Right lobe of liver (tissue), 4 donors: ENCODE measurements at regions not wholly inside any gene's neighbourhood (a gene's known extent, or its start where the extent isn't known, plus 50 kb on each side); places are given as distances from the start of the nearest gene placed in this dataset.
"Not testable (repeated sequence)": the region's sequence is repeated elsewhere in the genome, so short reads cannot be mapped to it uniquely, and the experiment has no call there.

ENCODE experiments used
- POLR2A ChIP-seq: fragments of 450-650 bp; IDR thresholded peaks from one replicate; pipeline ENCODE4 v1.6.1; 2017; ENCODE audit warnings: antibody characterized with exemption, mild to moderate bottlenecking
- TF ChIP-seq, protein P1 (sequence below), 4 donors: fragments of 200-600 bp in 3 of 4; fragments of 450-650 bp in 1 of 4; IDR thresholded peaks; one replicate each; pipeline versions ENCODE4 v1.5.1 to v1.8.0; 2016 to 2022; ENCODE audit warnings: antibody characterized with exemption in 4 of 4, mild to moderate bottlenecking in 2 of 4
- donor health status: DM: no; HTN: no; CAD: no.
- donor health status: DM: no; HTN: no; CAD: no.
- donor health status: DM: no; HTN: yes; CAD: no.

DNA sequence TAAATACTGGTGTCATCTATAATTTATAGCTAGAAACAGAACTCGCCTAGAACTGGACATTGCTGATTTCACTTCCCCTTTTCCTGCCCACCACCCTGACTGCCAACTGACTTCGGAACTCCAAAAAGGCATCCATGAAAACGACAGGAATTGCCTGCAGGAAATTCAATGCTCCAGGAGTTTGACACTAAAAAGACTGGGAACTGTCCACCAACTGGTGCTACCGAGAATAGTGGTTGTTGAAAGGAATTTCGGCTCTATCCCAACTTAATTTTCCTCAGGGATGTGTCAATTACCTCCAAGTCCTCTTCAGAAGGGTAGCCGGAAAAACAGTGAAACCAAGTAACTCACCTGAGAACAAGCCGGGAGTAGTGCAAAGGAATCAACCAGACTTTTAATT lies 440.0 kb downstream of the PRELID2 start:
- TF ChIP-seq, protein P1, sequence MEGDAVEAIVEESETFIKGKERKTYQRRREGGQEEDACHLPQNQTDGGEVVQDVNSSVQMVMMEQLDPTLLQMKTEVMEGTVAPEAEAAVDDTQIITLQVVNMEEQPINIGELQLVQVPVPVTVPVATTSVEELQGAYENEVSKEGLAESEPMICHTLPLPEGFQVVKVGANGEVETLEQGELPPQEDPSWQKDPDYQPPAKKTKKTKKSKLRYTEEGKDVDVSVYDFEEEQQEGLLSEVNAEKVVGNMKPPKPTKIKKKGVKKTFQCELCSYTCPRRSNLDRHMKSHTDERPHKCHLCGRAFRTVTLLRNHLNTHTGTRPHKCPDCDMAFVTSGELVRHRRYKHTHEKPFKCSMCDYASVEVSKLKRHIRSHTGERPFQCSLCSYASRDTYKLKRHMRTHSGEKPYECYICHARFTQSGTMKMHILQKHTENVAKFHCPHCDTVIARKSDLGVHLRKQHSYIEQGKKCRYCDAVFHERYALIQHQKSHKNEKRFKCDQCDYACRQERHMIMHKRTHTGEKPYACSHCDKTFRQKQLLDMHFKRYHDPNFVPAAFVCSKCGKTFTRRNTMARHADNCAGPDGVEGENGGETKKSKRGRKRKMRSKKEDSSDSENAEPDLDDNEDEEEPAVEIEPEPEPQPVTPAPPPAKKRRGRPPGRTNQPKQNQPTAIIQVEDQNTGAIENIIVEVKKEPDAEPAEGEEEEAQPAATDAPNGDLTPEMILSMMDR (IDR thresholded peaks at IDR 0.05) = not testable (repeated sequence)
- TF ChIP-seq POLR2A = not testable (repeated sequence)
